B cell (primary cell): ENCODE measurements at regions not wholly inside any gene's neighbourhood (a gene's known extent, or its start where the extent isn't known, plus 50 kb on each side); places are given as distances from the start of the nearest gene placed in this dataset.

ENCODE experiments used
- EZH2 ChIP-seq: IDR thresholded peaks from 2 replicates; pipeline ENCODE4 v1.6.1; 2012; ENCODE audit warnings: borderline replicate concordance, low read depth, mild to moderate bottlenecking, moderate library complexity, low read length; ENCODE audit not compliant: insufficient read depth, poor library complexity, severe bottlenecking
- TF ChIP-seq, protein P1 (sequence below): fragments of 200-600 bp; IDR thresholded peaks from one replicate; pipeline ENCODE4 v1.8.0; 2022; ENCODE audit warnings: antibody characterized with exemption, mild to moderate bottlenecking

DNA sequence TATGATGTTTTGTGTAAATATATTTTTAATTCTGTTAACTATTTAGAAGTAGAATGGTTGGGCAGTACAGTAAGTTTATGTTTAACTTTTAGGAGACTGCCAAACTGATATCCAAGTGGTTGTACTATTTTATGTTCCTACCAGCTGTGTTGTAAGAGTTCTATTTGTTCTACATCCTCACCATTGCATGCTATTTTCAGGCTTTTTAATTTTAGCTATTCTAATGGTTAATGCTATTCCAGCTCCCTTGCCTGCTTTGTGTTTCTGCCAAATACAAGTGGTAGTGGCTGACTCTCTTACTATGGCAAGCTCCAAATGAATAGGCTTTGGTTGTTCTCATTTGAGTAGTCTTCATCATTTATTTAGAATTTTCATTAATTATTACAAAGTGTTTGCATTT, 476.4 kb downstream of the KIF4B start:
- TF ChIP-seq EZH2: no peak
- TF ChIP-seq, protein P1, sequence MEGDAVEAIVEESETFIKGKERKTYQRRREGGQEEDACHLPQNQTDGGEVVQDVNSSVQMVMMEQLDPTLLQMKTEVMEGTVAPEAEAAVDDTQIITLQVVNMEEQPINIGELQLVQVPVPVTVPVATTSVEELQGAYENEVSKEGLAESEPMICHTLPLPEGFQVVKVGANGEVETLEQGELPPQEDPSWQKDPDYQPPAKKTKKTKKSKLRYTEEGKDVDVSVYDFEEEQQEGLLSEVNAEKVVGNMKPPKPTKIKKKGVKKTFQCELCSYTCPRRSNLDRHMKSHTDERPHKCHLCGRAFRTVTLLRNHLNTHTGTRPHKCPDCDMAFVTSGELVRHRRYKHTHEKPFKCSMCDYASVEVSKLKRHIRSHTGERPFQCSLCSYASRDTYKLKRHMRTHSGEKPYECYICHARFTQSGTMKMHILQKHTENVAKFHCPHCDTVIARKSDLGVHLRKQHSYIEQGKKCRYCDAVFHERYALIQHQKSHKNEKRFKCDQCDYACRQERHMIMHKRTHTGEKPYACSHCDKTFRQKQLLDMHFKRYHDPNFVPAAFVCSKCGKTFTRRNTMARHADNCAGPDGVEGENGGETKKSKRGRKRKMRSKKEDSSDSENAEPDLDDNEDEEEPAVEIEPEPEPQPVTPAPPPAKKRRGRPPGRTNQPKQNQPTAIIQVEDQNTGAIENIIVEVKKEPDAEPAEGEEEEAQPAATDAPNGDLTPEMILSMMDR: no peak
